ENCODE measurements at regions not wholly inside any gene's neighbourhood (a gene's known extent, or its start where the extent isn't known, plus 50 kb on each side); places are given as distances from the start of the nearest gene placed in this dataset.

DNA sequence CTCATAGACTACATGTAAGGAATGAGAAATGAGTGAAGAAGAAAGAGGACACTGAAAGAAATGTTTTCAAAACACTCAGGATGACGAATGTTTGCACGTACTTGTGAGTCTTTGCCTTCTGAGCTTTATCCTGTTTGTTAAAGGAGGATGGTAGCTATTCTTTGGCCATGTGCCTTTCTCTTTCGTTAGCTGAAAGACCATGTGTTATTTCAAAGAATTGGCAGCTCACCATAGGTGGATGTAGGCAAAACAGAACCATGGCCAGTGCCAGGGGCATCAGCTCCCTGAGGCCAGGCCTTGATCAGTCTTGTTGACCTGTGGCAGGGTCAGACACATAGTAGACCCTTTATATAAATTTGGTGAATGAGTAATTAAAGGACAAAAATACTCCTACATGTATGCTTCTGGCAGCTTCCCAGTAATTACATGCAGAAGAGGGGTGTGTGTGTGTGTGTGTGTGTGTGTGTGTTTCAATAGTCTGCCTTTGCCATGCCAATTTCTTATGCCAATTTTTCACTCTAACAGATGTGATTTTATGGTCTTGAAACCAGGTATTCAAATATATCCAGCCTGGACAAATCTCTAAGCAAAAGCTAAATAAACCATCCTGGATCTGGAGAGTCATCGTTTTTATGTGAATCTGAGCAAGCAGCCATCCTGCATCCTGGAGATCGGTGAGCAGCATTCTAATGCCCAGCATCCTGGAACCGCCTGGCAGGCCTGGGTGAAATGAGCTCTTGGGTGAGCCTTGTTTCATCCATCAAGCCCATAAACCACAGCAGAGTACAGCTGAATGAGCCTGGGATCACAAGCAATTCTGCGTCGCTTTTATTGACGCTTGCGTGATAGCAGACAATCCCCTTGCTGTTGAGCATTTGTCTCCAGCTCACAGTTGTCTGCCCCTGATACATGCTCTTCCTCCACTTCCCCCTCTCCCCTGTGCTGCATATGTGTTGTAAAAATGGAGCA lies 475.4 kb downstream of the MED10 start:
- TF ChIP-seq, protein P1, sequence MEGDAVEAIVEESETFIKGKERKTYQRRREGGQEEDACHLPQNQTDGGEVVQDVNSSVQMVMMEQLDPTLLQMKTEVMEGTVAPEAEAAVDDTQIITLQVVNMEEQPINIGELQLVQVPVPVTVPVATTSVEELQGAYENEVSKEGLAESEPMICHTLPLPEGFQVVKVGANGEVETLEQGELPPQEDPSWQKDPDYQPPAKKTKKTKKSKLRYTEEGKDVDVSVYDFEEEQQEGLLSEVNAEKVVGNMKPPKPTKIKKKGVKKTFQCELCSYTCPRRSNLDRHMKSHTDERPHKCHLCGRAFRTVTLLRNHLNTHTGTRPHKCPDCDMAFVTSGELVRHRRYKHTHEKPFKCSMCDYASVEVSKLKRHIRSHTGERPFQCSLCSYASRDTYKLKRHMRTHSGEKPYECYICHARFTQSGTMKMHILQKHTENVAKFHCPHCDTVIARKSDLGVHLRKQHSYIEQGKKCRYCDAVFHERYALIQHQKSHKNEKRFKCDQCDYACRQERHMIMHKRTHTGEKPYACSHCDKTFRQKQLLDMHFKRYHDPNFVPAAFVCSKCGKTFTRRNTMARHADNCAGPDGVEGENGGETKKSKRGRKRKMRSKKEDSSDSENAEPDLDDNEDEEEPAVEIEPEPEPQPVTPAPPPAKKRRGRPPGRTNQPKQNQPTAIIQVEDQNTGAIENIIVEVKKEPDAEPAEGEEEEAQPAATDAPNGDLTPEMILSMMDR (IDR thresholded peaks at IDR 0.05) = no peak
- TF ChIP-seq POLR2A (IDR thresholded peaks at IDR 0.05) = no peak

Data from adrenal gland (tissue), 5 donors.